IPS DF 19.7 (cell line): ENCODE measurements at regions not wholly inside any gene's neighbourhood (a gene's known extent, or its start where the extent isn't known, plus 50 kb on each side); places are given as distances from the start of the nearest gene placed in this dataset.

ENCODE experiments used
- DNase-seq: peaks from one replicate; pipeline ENCODE4 v3.0.0-alpha.2; 2013; ENCODE audit warnings: low read depth, low spot score

- DNase-seq, result no peak
These were observed 59.9 kb upstream of the ERRFI1 start for GRCh38 chr1:8086055-8086454.

- DNase-seq, result no peak
These were observed 58.8 kb upstream of the ERRFI1 start for GRCh38 chr1:8084913-8085312.

- no peak for DNase-seq
These were observed 57.8 kb upstream of the ERRFI1 start for GRCh38 chr1:8083739-8084484.

GRCh38 chr1:8082945-8083344, 56.8 kb upstream of the ERRFI1 start:
- no peak for DNase-seq

- DNase-seq, result no peak
These were observed 52.1 kb upstream of the ERRFI1 start for GRCh38 chr1:8078176-8078671.

- no peak for DNase-seq
These were observed 51.5 kb upstream of the ERRFI1 start for GRCh38 chr1:8077602-8078001.

- no peak for DNase-seq
These were observed 51.0 kb upstream of the ERRFI1 start for GRCh38 chr1:8077120-8077573.

GRCh38 chr1:8076176-8076575, 50.1 kb upstream of the ERRFI1 start:
- DNase-seq, result no peak
